A549 (cell line): ENCODE measurements at regions not wholly inside any gene's neighbourhood (a gene's known extent, or its start where the extent isn't known, plus 50 kb on each side); places are given as distances from the start of the nearest gene placed in this dataset.

Source experiments
- ATAC-seq, 2 experiments: fragments of 200-7000 bp in 1 of 2; fragments of >200 bp in 1 of 2; cut with Nextera tagmentation in 1 of 2; cut with Tn5 transposase in 1 of 2; 3 replicates each; pipeline versions ENCODE4 v1.8.0 to v1.9.1; 2018 to 2020; ENCODE audit warnings: mild to moderate bottlenecking in 1 of 2, moderate library complexity in 1 of 2
- CTCF ChIA-PET: fragments of 300-600 bp; sonication (Branson Sonifier 250); formaldehyde crosslinking; extraction: SDS; loops from one replicate; lab custom pipeline; 2021; ENCODE audit warnings: antibody characterized with exemption, inconsistent platforms; lab: Yijun Ruan, JAX
- POLR2A ChIA-PET: fragments of 350-600 bp; formaldehyde crosslinking; extraction: SDS; loops from one replicate; lab custom pipeline; 2021; ENCODE audit warnings: antibody characterized with exemption, inconsistent platforms; lab: Yijun Ruan, JAX
- DNase-seq, 2 experiments: peaks; one replicate each; pipeline versions ENCODE4 v3.0.0 to v3.0.0-alpha.2; 2011 to 2016; ENCODE audit warnings: low read depth in 1 of 2, low spot score in 1 of 2
- FAIRE-seq: peaks from 2 replicates; lab custom pipeline; 2011; peaks lifted over from hg19 to GRCh38; lab: Jason Lieb, UNC
- H3K27ac ChIP-seq, 2 experiments: fragments of >200 bp; sonication (Bioruptor Twin); formaldehyde crosslinking; 3 replicates each; pipeline ENCODE4 v1.5.1; 2016 to 2017
- H3K4me1 ChIP-seq: fragments of >200 bp; sonication (Bioruptor Twin); formaldehyde crosslinking; 3 replicates; pipeline ENCODE4 v1.6.1; 2016
- H3K4me2 ChIP-seq: fragments of >200 bp; sonication (Bioruptor Twin); formaldehyde crosslinking; 3 replicates; pipeline ENCODE4 v1.6.1; 2016
- H3K4me3 ChIP-seq: fragments of >200 bp; sonication (Bioruptor Twin); formaldehyde crosslinking; 3 replicates; pipeline ENCODE4 v1.5.1; 2016
- H3K9me3 ChIP-seq: fragments of >200 bp; sonication (Bioruptor Twin); formaldehyde crosslinking; 3 replicates; pipeline ENCODE4 v1.6.1; 2016
- BHLHE40 ChIP-seq: IDR thresholded peaks from 2 replicates; pipeline ENCODE4 v1.6.1; 2012; ENCODE audit warnings: low read depth, low read length, inconsistent platforms
- CBX2 ChIP-seq: fragments of 200-600 bp; sonication (generic); IDR thresholded peaks from 2 replicates; pipeline ENCODE4 v1.6.1; 2016; ENCODE audit warnings: low read depth, mild to moderate bottlenecking, borderline replicate concordance
- CEBPB ChIP-seq, 2 experiments: fragments of >200 bp in 1 of 2; sonication (Bioruptor Twin) in 1 of 2; formaldehyde crosslinking in 1 of 2; IDR thresholded peaks; 2 replicates each; pipeline ENCODE4 v1.6.1; 2012 to 2016
- CHD4 ChIP-seq: fragments of 200-600 bp; sonication (generic); IDR thresholded peaks from 2 replicates; pipeline ENCODE4 v1.6.1; 2016; ENCODE audit warnings: antibody characterized with exemption, mild to moderate bottlenecking, borderline replicate concordance
- CTCF ChIP-seq: fragments of >200 bp; sonication (Bioruptor Twin); formaldehyde crosslinking; IDR thresholded peaks from 3 replicates; pipeline ENCODE4 v1.5.1; 2016
- E2F6 ChIP-seq: IDR thresholded peaks from 2 replicates; pipeline ENCODE4 v1.6.1; 2012; ENCODE audit warnings: low read depth, borderline replicate concordance
- ESRRA ChIP-seq: fragments of 150-350 bp; IDR thresholded peaks from 2 replicates; pipeline ENCODE4 v1.6.1; 2014; ENCODE audit warnings: mild to moderate bottlenecking, low read length, borderline replicate concordance
- FOSL2 ChIP-seq, 2 experiments: fragments of 450-650 bp in 1 of 2; fragments of >200 bp in 1 of 2; sonication (Bioruptor Twin) in 1 of 2; formaldehyde crosslinking; IDR thresholded peaks; 2 replicates each; pipeline versions ENCODE4 v1.5.0 to v1.6.1; 2016 to 2020; ENCODE audit warnings: mild to moderate bottlenecking in 1 of 2, moderate library complexity in 1 of 2
- HES2 ChIP-seq: fragments of >200 bp; sonication (Bioruptor Twin); formaldehyde crosslinking; IDR thresholded peaks from 2 replicates; pipeline ENCODE4 v1.6.1; 2016
- JUN ChIP-seq, 2 experiments: fragments of >200 bp; sonication (Bioruptor Twin); formaldehyde crosslinking; IDR thresholded peaks; 2 replicates in 1 of 2; 3 replicates in 1 of 2; pipeline ENCODE4 v1.6.1; 2016 to 2017
- MAFK ChIP-seq: fragments of 450-650 bp; IDR thresholded peaks from 2 replicates; pipeline ENCODE4 v1.6.1; 2014; ENCODE audit not compliant: partially characterized antibody
- NR3C1 ChIP-seq: fragments of >200 bp; sonication (Bioruptor Twin); formaldehyde crosslinking; IDR thresholded peaks from 3 replicates; pipeline ENCODE4 v1.6.1; 2017
- POLR2AphosphoS2 ChIP-seq: conservative IDR thresholded peaks from 2 replicates; pipeline ENCODE4 v1.6.1; 2012; ENCODE audit warnings: low read length, improper control_type of control experiment, inconsistent platforms
- RAD21 ChIP-seq, 2 experiments: fragments of >200 bp in 1 of 2; sonication (Bioruptor Twin) in 1 of 2; formaldehyde crosslinking in 1 of 2; IDR thresholded peaks in 1 of 2; conservative IDR thresholded peaks in 1 of 2; 2 replicates in 1 of 2; 3 replicates in 1 of 2; pipeline ENCODE4 v1.6.1; 2012 to 2018; ENCODE audit warnings: inconsistent platforms in 1 of 2
- RARB ChIP-seq: fragments of 250-450 bp; sonication (Bioruptor Pico); IDR thresholded peaks from 2 replicates; pipeline ENCODE4 v1.8.0; 2021; ENCODE audit warnings: mild to moderate bottlenecking, moderate library complexity
- RCOR1 ChIP-seq: fragments of 150-350 bp; IDR thresholded peaks from 2 replicates; pipeline ENCODE4 v1.6.1; 2014; ENCODE audit warnings: antibody characterized with exemption, low read length, low read depth
- RFX5 ChIP-seq: fragments of 450-650 bp; IDR thresholded peaks from 2 replicates; pipeline ENCODE4 v1.7.1; 2014; ENCODE audit warnings: antibody characterized with exemption, mild to moderate bottlenecking, moderate library complexity
- SREBF2 ChIP-seq: fragments of 450-650 bp; IDR thresholded peaks from 2 replicates; pipeline ENCODE4 v1.6.1; 2014; ENCODE audit warnings: mild to moderate bottlenecking, moderate library complexity
- USF2 ChIP-seq: fragments of 450-650 bp; IDR thresholded peaks from 2 replicates; pipeline ENCODE4 v1.6.1; 2014; ENCODE audit warnings: antibody characterized with exemption
- ZC3H11A ChIP-seq: fragments of 450-650 bp; IDR thresholded peaks from 2 replicates; pipeline ENCODE4 v1.6.1; 2014; ENCODE audit warnings: antibody characterized with exemption, mild to moderate bottlenecking
- ZFP36 ChIP-seq: fragments of 450-650 bp; IDR thresholded peaks from 2 replicates; pipeline ENCODE4 v1.6.1; 2014; ENCODE audit warnings: borderline replicate concordance; ENCODE audit not compliant: partially characterized antibody
- ZNF302 ChIP-seq: fragments of 250-450 bp; sonication (Bioruptor Pico); IDR thresholded peaks from 2 replicates; pipeline ENCODE4 v1.9.0; 2021; ENCODE audit warnings: inconsistent platforms, mild to moderate bottlenecking, moderate library complexity
- whole genome bisulfite sequencing: methylation state at CpG from one replicate; pipeline ENCODE4 v1.1.6; 2017; ENCODE audit errors: missing lambda C conversion rate; 5-methylcytosine and 5-hydroxymethylcytosine counted together
- TF ChIP-seq, protein P1 (sequence below): fragments of 250-450 bp; sonication (Bioruptor Pico); IDR thresholded peaks from 2 replicates; pipeline ENCODE4 v1.5.0; 2020; ENCODE audit warnings: low read depth, mild to moderate bottlenecking, moderate library complexity
- TF ChIP-seq, protein P2 (sequence below): IDR thresholded peaks from 2 replicates; pipeline ENCODE4 v1.6.1; 2012
- TF ChIP-seq, protein P3 (sequence below): fragments of 200-600 bp; sonication (generic); IDR thresholded peaks from 2 replicates; pipeline ENCODE4 v1.6.1; 2016; ENCODE audit warnings: antibody characterized with exemption, mild to moderate bottlenecking, moderate library complexity

DNA sequence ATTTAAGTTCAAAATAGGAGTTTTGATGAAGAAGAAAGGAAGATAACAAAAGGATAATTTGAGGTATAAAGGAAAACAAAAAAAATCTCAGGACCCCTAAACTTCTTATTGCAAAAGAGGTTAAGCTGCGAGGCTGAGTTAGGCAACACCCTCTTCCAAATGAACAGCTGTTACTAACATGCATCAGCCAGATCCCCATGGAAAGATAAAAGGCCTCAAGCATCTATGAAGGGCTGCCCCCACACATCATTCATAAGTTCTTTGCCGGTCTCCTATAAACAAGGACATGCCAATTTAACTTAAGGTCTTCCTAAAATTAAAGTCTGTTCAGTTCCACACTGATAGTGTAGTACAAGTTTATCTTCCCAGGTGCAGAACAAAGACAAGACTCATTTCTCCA is 75.8 kb upstream of the IMMP2L start:
- FAIRE-seq (no peak), ATAC-seq (no peak), DNase-seq (no peak)
- no peak overlapping the region for H3K4me2 ChIP-seq
- H3K4me1 ChIP-seq = 0 out of 3 replicates have a peak, but pooled peaks cover 5% of the 10 kb centered on the region
- ChIA-PET POLR2A (no interaction called here), CTCF (no interaction called here)
- 0 out of 3 replicates have a peak, but pooled peaks cover 4% of the 10 kb centered on the region for H3K9me3 ChIP-seq
- TF ChIP-seq NR3C1 (no peak), CHD4 (no peak), ESRRA (no peak), CTCF (no peak), RAD21 (conservative IDR thresholded peaks at IDR 0.05 in 1 of 2, IDR thresholded peaks at IDR 0.05 in 1 of 2) (no peak), POLR2AphosphoS2 (no peak), SREBF2 (no peak), USF2 (no peak), CEBPB (IDR thresholded peaks at IDR 0.05) (no peak), HES2 (no peak), FOSL2 (IDR thresholded peaks at IDR 0.05) (no peak), FOSL2 (CRISPR knock-in tag; IDR thresholded peaks at IDR 0.05) (no peak), MAFK (no peak), ZFP36 (no peak), E2F6 (no peak), RFX5 (no peak), RCOR1 (no peak), JUN (IDR thresholded peaks at IDR 0.05) (no peak)
- TF ChIP-seq, protein P1, sequence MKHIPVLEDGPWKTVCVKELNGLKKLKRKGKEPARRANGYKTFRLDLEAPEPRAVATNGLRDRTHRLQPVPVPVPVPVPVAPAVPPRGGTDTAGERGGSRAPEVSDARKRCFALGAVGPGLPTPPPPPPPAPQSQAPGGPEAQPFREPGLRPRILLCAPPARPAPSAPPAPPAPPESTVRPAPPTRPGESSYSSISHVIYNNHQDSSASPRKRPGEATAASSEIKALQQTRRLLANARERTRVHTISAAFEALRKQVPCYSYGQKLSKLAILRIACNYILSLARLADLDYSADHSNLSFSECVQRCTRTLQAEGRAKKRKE (CRISPR knock-in tag) = no peak
- TF ChIP-seq, protein P2, sequence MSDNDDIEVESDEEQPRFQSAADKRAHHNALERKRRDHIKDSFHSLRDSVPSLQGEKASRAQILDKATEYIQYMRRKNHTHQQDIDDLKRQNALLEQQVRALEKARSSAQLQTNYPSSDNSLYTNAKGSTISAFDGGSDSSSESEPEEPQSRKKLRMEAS = no peak
- H3K4me3 ChIP-seq = no peak overlapping the region
- H3K27ac ChIP-seq = no peak overlapping the region
- WGBS = 73% methylated on average over 2 of the region's 2 CpGs

GRCh38 chr7:111633878-111634277 is 71.6 kb upstream of the IMMP2L start:
- FAIRE-seq (no peak), DNase-seq (no peak), ATAC-seq (no peak)
- H3K4me3 ChIP-seq = no peak overlapping the region
- no peak overlapping the region for H3K27ac ChIP-seq
- peaks cover 30% of the 10 kb centered on the region for H3K9me3 ChIP-seq
- no peak overlapping the region for H3K4me2 ChIP-seq
- ChIA-PET CTCF (interaction anchor here (0.7 to 1.2 kb wide), 4 partner anchors 12 to 47 kb away, joined by 3 to 4 read pairs (median 3); no protein-coding TSS in a partner anchor), POLR2A (no interaction called here)
- WGBS = 57% methylated on average over 2 of the region's 2 CpGs
- H3K4me1 ChIP-seq = no peaks in the 10 kb centered on the region
- TF ChIP-seq CBX2 (no peak), SREBF2 (no peak), ZC3H11A (no peak), RARB (CRISPR knock-in tag) (no peak), BHLHE40 (no peak), ZNF302 (CRISPR knock-in tag) (no peak)
- TF ChIP-seq, protein P3, sequence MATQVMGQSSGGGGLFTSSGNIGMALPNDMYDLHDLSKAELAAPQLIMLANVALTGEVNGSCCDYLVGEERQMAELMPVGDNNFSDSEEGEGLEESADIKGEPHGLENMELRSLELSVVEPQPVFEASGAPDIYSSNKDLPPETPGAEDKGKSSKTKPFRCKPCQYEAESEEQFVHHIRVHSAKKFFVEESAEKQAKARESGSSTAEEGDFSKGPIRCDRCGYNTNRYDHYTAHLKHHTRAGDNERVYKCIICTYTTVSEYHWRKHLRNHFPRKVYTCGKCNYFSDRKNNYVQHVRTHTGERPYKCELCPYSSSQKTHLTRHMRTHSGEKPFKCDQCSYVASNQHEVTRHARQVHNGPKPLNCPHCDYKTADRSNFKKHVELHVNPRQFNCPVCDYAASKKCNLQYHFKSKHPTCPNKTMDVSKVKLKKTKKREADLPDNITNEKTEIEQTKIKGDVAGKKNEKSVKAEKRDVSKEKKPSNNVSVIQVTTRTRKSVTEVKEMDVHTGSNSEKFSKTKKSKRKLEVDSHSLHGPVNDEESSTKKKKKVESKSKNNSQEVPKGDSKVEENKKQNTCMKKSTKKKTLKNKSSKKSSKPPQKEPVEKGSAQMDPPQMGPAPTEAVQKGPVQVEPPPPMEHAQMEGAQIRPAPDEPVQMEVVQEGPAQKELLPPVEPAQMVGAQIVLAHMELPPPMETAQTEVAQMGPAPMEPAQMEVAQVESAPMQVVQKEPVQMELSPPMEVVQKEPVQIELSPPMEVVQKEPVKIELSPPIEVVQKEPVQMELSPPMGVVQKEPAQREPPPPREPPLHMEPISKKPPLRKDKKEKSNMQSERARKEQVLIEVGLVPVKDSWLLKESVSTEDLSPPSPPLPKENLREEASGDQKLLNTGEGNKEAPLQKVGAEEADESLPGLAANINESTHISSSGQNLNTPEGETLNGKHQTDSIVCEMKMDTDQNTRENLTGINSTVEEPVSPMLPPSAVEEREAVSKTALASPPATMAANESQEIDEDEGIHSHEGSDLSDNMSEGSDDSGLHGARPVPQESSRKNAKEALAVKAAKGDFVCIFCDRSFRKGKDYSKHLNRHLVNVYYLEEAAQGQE = no peak
